MCF 10A (cell line): ENCODE measurements at regions not wholly inside any gene's neighbourhood (a gene's known extent, or its start where the extent isn't known, plus 50 kb on each side); places are given as distances from the start of the nearest gene placed in this dataset.
A peak's percentile ranks its signal among the peaks of the same experiment; 100 is the strongest.

Experiments
- BruUV-seq: library from RNA; stranded (reverse); fragments of 400-500 nt; replicated peaks from 2 replicates; lab custom pipeline; 2021; lab: Mats Ljungman, UMichigan
- CTCF ChIA-PET: fragments of 300-600 bp; sonication (Branson Sonifier 250); formaldehyde crosslinking; extraction: SDS; loops from one replicate; lab custom pipeline; 2021; ENCODE audit warnings: antibody characterized with exemption, inconsistent platforms; lab: Yijun Ruan, JAX
- POLR2A ChIA-PET: fragments of 300-600, 350-650 bp; sonication (Branson Sonifier 250); formaldehyde crosslinking; extraction: SDS; loops from one replicate; lab custom pipeline; 2020; ENCODE audit warnings: antibody characterized with exemption, inconsistent platforms; lab: Yijun Ruan, JAX
- DNase-seq: peaks from one replicate; pipeline ENCODE4 v3.0.0-alpha.2; 2018; ENCODE audit not compliant: unreplicated experiment
- H3K27ac Mint-ChIP-seq: one replicate; pipeline ENCODE4 v1.8.0; 2022; ENCODE audit warnings: mild to moderate bottlenecking, low read depth, mixed read lengths; ENCODE audit not compliant: unreplicated experiment
- H3K27me3 Mint-ChIP-seq: one replicate; pipeline ENCODE4 v1.8.0; 2022; ENCODE audit warnings: mixed read lengths; ENCODE audit not compliant: insufficient read depth, unreplicated experiment
- H3K36me3 Mint-ChIP-seq: one replicate; pipeline ENCODE4 v1.8.0; 2022; ENCODE audit warnings: mild to moderate bottlenecking, moderate library complexity, mixed read lengths; ENCODE audit not compliant: insufficient read depth, unreplicated experiment
- H3K4me1 Mint-ChIP-seq: one replicate; pipeline ENCODE4 v1.8.0; 2022; ENCODE audit warnings: mixed read lengths; ENCODE audit not compliant: insufficient read depth, unreplicated experiment
- H3K4me3 Mint-ChIP-seq: one replicate; pipeline ENCODE4 v1.8.0; 2022; ENCODE audit warnings: mild to moderate bottlenecking, moderate library complexity, mixed read lengths; ENCODE audit not compliant: unreplicated experiment
- H3K9me3 Mint-ChIP-seq: one replicate; pipeline ENCODE4 v1.8.0; 2022; ENCODE audit warnings: mixed read lengths; ENCODE audit not compliant: unreplicated experiment
- CTCF ChIP-seq: fragments of 200-600 bp; IDR thresholded peaks from one replicate; pipeline ENCODE4 v1.8.0; 2022; ENCODE audit warnings: antibody characterized with exemption, mild to moderate bottlenecking; ENCODE audit not compliant: unreplicated experiment
- intact Hi-C: fragments of 100-400 bp; cut with micrococcal nuclease; formaldehyde crosslinking; loops from 2 replicates; pipeline ENCODE4 v1.14.1; 2022

- DNase-seq: no peak
- no peaks in the 10 kb centered on the region for H3K27me3 Mint-ChIP-seq
- no peak overlapping the region for H3K27ac Mint-ChIP-seq
- BruUV-seq: no TSS peak
- no peaks in the 10 kb centered on the region for H3K4me1 Mint-ChIP-seq
- intact Hi-C loops: no loop called here
- TF ChIP-seq CTCF: no peak
- H3K4me3 Mint-ChIP-seq: no peak overlapping the region
- ChIA-PET POLR2A (no interaction called here), CTCF (no interaction called here)
- H3K9me3 Mint-ChIP-seq: peaks cover 7% of the 10 kb centered on the region
- no peaks in the 10 kb centered on the region for H3K36me3 Mint-ChIP-seq
These were observed 143.6 kb downstream of the LSMEM1 start for GRCh38 chr7:112624416-112624815.

GRCh38 chr7:112630565-112630964, 149.8 kb downstream of the LSMEM1 start:
- ChIA-PET CTCF (no interaction called here), POLR2A (interaction anchor here (0.6 to 1.0 kb wide), 2 partner anchors 159 to 425 kb away, joined by 3 read pairs; no protein-coding TSS in a partner anchor)
- Mint-ChIP-seq H3K4me1 (peaks cover 15% of the 10 kb centered on the region), H3K36me3 (no peaks in the 10 kb centered on the region), H3K27ac (peak overlapping the region; percentile 32), H3K9me3 (no peaks in the 10 kb centered on the region), H3K4me3 (no peak overlapping the region), H3K27me3 (no peaks in the 10 kb centered on the region)
- TF ChIP-seq CTCF: no peak
- DNase-seq: peak; percentile 66
- intact Hi-C loops: no loop called here
- BruUV-seq: no TSS peak

GRCh38 chr7:112634107-112634506, 153.3 kb downstream of the LSMEM1 start:
- Mint-ChIP-seq H3K4me3 (no peak overlapping the region), H3K4me1 (peaks cover 15% of the 10 kb centered on the region), H3K27ac (no peak overlapping the region), H3K36me3 (no peaks in the 10 kb centered on the region), H3K9me3 (no peaks in the 10 kb centered on the region), H3K27me3 (no peaks in the 10 kb centered on the region)
- no peak for TF ChIP-seq CTCF
- no peak for DNase-seq
- BruUV-seq: no TSS peak
- ChIA-PET POLR2A (no interaction called here), CTCF (interaction anchor here (0.6 to 1.1 kb wide), 3 partner anchors 29 to 265 kb away, joined by 3 read pairs; no protein-coding TSS in a partner anchor)
- intact Hi-C loops: no loop called here

GRCh38 chr7:112635742-112636141, 154.5 kb downstream of the TMEM168 start:
- ChIA-PET CTCF (interaction anchor here (1.2 kb wide), 1 partner anchor 233 kb away, joined by 3 read pairs; no protein-coding TSS in a partner anchor), POLR2A (no interaction called here)
- TF ChIP-seq CTCF: no peak
- Mint-ChIP-seq H3K4me3 (no peak overlapping the region), H3K36me3 (no peaks in the 10 kb centered on the region), H3K27me3 (no peaks in the 10 kb centered on the region), H3K4me1 (peaks cover 4% of the 10 kb centered on the region), H3K27ac (no peak overlapping the region), H3K9me3 (no peaks in the 10 kb centered on the region)
- no peak for DNase-seq
- no TSS peak for BruUV-seq
- intact Hi-C loops: no loop called here
